B cell (primary cell): ENCODE measurements at regions not wholly inside any gene's neighbourhood (a gene's known extent, or its start where the extent isn't known, plus 50 kb on each side); places are given as distances from the start of the nearest gene placed in this dataset.

Source experiments
- ATAC-seq: fragments of 200-7000 bp; cut with Tn5 transposase; one replicate; pipeline ENCODE4 v1.10.0; 2021; ENCODE audit warnings: low read depth, mild to moderate bottlenecking, moderate number of reproducible peaks, moderate library complexity
- CTCF ChIA-PET: fragments of 350-600 bp; sonication (Branson Sonifier 250); formaldehyde crosslinking; loops from one replicate; lab custom pipeline; 2021; ENCODE audit warnings: antibody characterized with exemption, inconsistent platforms; lab: Charles Lee
- POLR2A ChIA-PET: fragments of 350-600 bp; sonication (Branson Sonifier 250); formaldehyde crosslinking; loops from one replicate; lab custom pipeline; 2021; ENCODE audit warnings: antibody characterized with exemption; lab: Charles Lee
- DNase-seq: peaks from one replicate; pipeline ENCODE4 v3.0.0; 2013
- H2AFZ ChIP-seq: 2 replicates; pipeline ENCODE4 v1.6.1; 2012; ENCODE audit warnings: mild to moderate bottlenecking, low read depth, low read length; ENCODE audit not compliant: insufficient read depth, poor library complexity, severe bottlenecking
- H3K27ac ChIP-seq, 2 donors: 1 replicate in 1 of 2; 2 replicates in 1 of 2; pipeline ENCODE4 v1.5.1; 2012 to 2013; ENCODE audit warnings: low read length in 2 of 2, mild to moderate bottlenecking in 2 of 2, moderate library complexity in 1 of 2
- H3K27me3 ChIP-seq, 4 experiments: fragments of 200-600 bp in 1 of 4; sonication (generic) in 1 of 4; replicated peaks in 1 of 4; 1 replicate in 2 of 4; 2 replicates in 2 of 4; pipeline versions ENCODE4 v1.6.1 to v1.7.0; 2013 to 2016; ENCODE audit warnings: low read length in 3 of 4, mild to moderate bottlenecking in 2 of 4, mixed read lengths in 1 of 4, moderate library complexity in 1 of 4; ENCODE audit not compliant: insufficient read depth in 4 of 4, control insufficient read depth in 3 of 4; ENCODE audit errors: control extremely low read depth in 1 of 4
- H3K36me3 ChIP-seq, 2 experiments: replicated peaks in 1 of 2; 1 replicate in 1 of 2; 2 replicates in 1 of 2; pipeline versions ENCODE4 v1.6.1 to v1.7.1; 2013; ENCODE audit warnings: low read length in 1 of 2; ENCODE audit not compliant: insufficient read depth in 2 of 2, control insufficient read depth in 1 of 2; ENCODE audit errors: control extremely low read depth in 1 of 2, extremely low read depth in 1 of 2
- H3K4me1 ChIP-seq, 2 donors: fragments of 200-600 bp in 1 of 2; sonication (generic) in 1 of 2; 1 replicate in 1 of 2; 2 replicates in 1 of 2; pipeline versions ENCODE4 v1.5.1 to v1.6.1; 2013 to 2017; ENCODE audit warnings: low read length in 2 of 2; ENCODE audit not compliant: control insufficient read depth in 2 of 2, insufficient read depth in 2 of 2
- H3K4me2 ChIP-seq: replicated peaks from 2 replicates; pipeline ENCODE3; 2012; ENCODE audit warnings: mild to moderate bottlenecking, low read depth, low read length; ENCODE audit not compliant: poor library complexity, severe bottlenecking
- H3K4me3 ChIP-seq, 5 experiments: fragments of 200-600 bp in 1 of 5; sonication (generic) in 1 of 5; 1 replicate in 3 of 5; 2 replicates in 2 of 5; pipeline versions ENCODE4 v1.5.1 to v1.7.0; 2011 to 2016; ENCODE audit warnings: low read length in 4 of 5, mild to moderate bottlenecking in 4 of 5, low read depth in 2 of 5, control low read depth in 1 of 5, moderate library complexity in 1 of 5; ENCODE audit not compliant: insufficient read depth in 1 of 5; ENCODE audit errors: control extremely low read depth in 1 of 5, extremely low read depth in 1 of 5
- H3K79me2 ChIP-seq: fragments of 200-600 bp; sonication (generic); one replicate; pipeline ENCODE4 v1.6.0; 2016; ENCODE audit warnings: low read length; ENCODE audit not compliant: control insufficient read depth, insufficient read depth
- H3K9ac ChIP-seq: fragments of 200-600 bp; sonication (generic); 2 replicates; pipeline ENCODE4 v1.6.1; 2017; ENCODE audit warnings: mild to moderate bottlenecking, low read length, moderate library complexity
- H3K9me3 ChIP-seq, 3 donors: one replicate each; pipeline versions ENCODE4 v1.6.1 to v1.7.1; 2013; ENCODE audit warnings: low read length in 2 of 3; ENCODE audit not compliant: control insufficient read depth in 2 of 3, insufficient read depth in 1 of 3; ENCODE audit errors: control extremely low read depth in 1 of 3
- H4K20me1 ChIP-seq: 2 replicates; pipeline ENCODE4 v1.6.0; 2012; ENCODE audit warnings: mild to moderate bottlenecking, low read length; ENCODE audit not compliant: insufficient read depth, control insufficient read depth, poor library complexity, severe bottlenecking
- H3K27ac Mint-ChIP-seq: one replicate; pipeline ENCODE4 v1.8.0; 2021; ENCODE audit warnings: mixed read lengths
- H3K27me3 Mint-ChIP-seq: one replicate; pipeline ENCODE4 v1.8.0; 2021; ENCODE audit warnings: mixed read lengths
- H3K4me1 Mint-ChIP-seq: one replicate; pipeline ENCODE4 v1.8.0; 2021; ENCODE audit warnings: mixed read lengths
- H3K4me3 Mint-ChIP-seq: one replicate; pipeline ENCODE4 v1.8.0; 2021; ENCODE audit warnings: mixed read lengths
- H3K9me3 Mint-ChIP-seq: one replicate; pipeline ENCODE4 v1.8.0; 2022; ENCODE audit warnings: mixed read lengths; ENCODE audit not compliant: insufficient read depth
- CTCF ChIP-seq: fragments of 200-600 bp; IDR thresholded peaks from one replicate; pipeline ENCODE4 v1.8.0; 2022; ENCODE audit warnings: antibody characterized with exemption, mild to moderate bottlenecking
- EZH2 ChIP-seq: IDR thresholded peaks from 2 replicates; pipeline ENCODE4 v1.6.1; 2012; ENCODE audit warnings: borderline replicate concordance, low read depth, mild to moderate bottlenecking, moderate library complexity, low read length; ENCODE audit not compliant: insufficient read depth, poor library complexity, severe bottlenecking
- WGBS: methylation state at CpG from one replicate; pipeline ENCODE4 v1.1.5; 2013; ENCODE audit warnings: missing lambda C conversion rate; ENCODE audit not compliant: insufficient coverage; 5-methylcytosine and 5-hydroxymethylcytosine counted together
- intact Hi-C: fragments of 100-400 bp; cut with micrococcal nuclease; formaldehyde crosslinking; loops from one replicate; pipeline ENCODE4 v1.10.0; 2022

DNA sequence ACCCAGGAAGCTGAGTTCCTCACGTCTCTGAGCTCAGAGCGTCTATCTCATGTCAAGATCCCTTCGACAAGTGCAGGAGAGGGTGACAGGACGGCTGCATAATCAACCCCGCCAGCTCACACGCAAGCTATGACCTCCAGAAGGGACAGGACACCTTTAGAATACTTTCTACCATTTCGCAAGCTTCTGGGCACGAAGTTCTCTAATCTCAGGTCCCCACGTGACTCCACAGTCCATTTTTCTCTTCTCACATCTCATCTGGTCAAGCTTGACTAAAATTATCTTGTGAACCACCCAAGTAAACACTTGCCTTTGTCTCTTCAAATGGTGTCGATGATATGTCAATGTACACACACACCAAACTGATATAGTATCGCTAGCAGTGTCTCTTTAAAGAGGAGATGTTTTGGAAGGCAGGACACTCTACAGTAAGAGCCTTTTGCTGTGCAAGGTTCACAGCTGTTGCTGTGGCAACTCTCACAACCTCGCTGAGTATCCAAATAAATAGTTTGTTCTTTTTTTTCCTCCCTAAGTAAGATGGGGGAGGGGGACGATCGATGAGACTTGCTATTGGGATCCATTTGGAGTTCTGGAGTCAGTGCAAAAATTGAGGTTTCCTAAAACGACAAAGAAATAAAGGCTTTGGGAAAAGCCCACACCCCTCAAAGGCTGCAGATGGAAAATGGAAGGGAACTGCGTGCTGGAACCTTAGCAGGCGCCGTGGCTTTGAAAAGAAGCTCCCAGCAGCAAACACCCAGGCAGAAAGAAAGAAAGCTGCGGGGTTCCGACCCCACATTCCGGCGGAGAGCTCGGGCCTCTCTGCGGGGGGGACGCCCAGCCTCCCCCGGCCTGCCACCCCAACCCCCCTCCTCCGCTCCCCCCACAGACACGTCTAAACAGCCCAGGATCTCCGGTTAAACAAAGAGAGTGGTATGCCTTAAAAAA lies 215.4 kb upstream of the UBASH3B start:
- peaks cover 0 to 3% (median 0%) of the 10 kb centered on the region in 3 donors for H3K9me3 ChIP-seq
- POLR2A ChIA-PET, result no interaction called here
- no peaks in the 10 kb centered on the region for H3K36me3 ChIP-seq
- no peaks in the 10 kb centered on the region for H3K4me1 ChIP-seq
- no peak for ATAC-seq
- 57% methylated on average over 13 of the region's 29 CpGs for WGBS
- Mint-ChIP-seq H3K4me3 (no peak overlapping the region), H3K27me3 (peaks cover 16% of the 10 kb centered on the region), H3K27ac (no peak overlapping the region), H3K9me3 (no peaks in the 10 kb centered on the region), H3K4me1 (no peaks in the 10 kb centered on the region)
- H4K20me1 ChIP-seq, result no peaks in the 10 kb centered on the region
- intact Hi-C loops, result no loop called here
- DNase-seq, result no peak
- TF ChIP-seq EZH2, result no peak
- TF ChIP-seq CTCF, result no peak
- no peak overlapping the region for H3K27ac ChIP-seq
- H3K4me2 ChIP-seq, result no peak overlapping the region
- no peak overlapping the region for H3K4me3 ChIP-seq
- no peaks in the 10 kb centered on the region for H3K79me2 ChIP-seq
- H2AFZ ChIP-seq, result no peak overlapping the region
- H3K27me3 ChIP-seq, result peaks cover 0 to 22% (median 13%) of the 10 kb centered on the region in 4 experiments
- H3K9ac ChIP-seq, result no peak overlapping the region
- CTCF ChIA-PET, result interaction anchor here (1.0 kb wide), 1 partner anchor 16 kb away, joined by 3 read pairs; no protein-coding TSS in a partner anchor

- Histone ChIP-seq H3K36me3 (no peaks in the 10 kb centered on the region), H3K79me2 (no peaks in the 10 kb centered on the region), H3K9me3 (peaks cover 0 to 3% (median 0%) of the 10 kb centered on the region in 3 donors), H3K4me1 (no peaks in the 10 kb centered on the region), H3K4me3 (no peak overlapping the region), H3K9ac (no peak overlapping the region), H3K27ac (no peak overlapping the region), H2AFZ (no peak overlapping the region), H4K20me1 (no peaks in the 10 kb centered on the region), H3K4me2 (no peak overlapping the region), H3K27me3 (peaks cover 0 to 15% (median 6%) of the 10 kb centered on the region in 4 experiments)
- Mint-ChIP-seq H3K4me1 (no peaks in the 10 kb centered on the region), H3K9me3 (no peaks in the 10 kb centered on the region), H3K4me3 (no peak overlapping the region), H3K27me3 (peaks cover 13% of the 10 kb centered on the region), H3K27ac (no peak overlapping the region)
- WGBS, result 100% methylated on average over 1 of the region's 3 CpGs
- no peak for TF ChIP-seq CTCF
- no peak for TF ChIP-seq EZH2
- no peak for ATAC-seq
- ChIA-PET CTCF (no interaction called here), POLR2A (no interaction called here)
- DNase-seq, result no peak
- intact Hi-C loops, result no loop called here
Measured at GRCh38 chr11:122436188-122436555, 219.3 kb upstream of the UBASH3B start.
